CD1c-positive myeloid dendritic cell (primary cell): ENCODE measurements at regions not wholly inside any gene's neighbourhood (a gene's known extent, or its start where the extent isn't known, plus 50 kb on each side); places are given as distances from the start of the nearest gene placed in this dataset.

Experiments
- DNase-seq: peaks from one replicate; pipeline ENCODE4 v3.0.0-alpha.2; 2016; ENCODE audit errors: extremely low spot score

DNA sequence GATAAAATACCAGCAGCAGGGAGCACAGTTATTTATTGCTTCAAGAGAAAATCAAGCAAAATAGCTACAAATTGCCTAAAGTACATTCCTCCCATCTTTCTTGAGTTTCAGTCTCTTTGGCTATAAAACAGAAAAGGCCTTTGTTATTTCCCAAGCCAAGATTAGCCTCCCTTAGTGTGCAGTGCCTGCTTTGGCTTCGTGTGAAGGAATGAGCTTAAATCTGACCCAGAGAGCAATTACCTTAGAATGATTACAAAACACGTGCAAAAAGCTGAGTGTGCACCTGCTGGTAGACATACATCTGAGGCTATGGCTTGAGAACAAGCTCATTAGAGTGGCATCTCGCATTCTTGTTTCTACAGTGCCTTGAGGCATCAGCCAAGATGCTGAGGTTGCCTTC lies 250.8 kb downstream of the C4orf33 start:
- no peak for DNase-seq

DNA sequence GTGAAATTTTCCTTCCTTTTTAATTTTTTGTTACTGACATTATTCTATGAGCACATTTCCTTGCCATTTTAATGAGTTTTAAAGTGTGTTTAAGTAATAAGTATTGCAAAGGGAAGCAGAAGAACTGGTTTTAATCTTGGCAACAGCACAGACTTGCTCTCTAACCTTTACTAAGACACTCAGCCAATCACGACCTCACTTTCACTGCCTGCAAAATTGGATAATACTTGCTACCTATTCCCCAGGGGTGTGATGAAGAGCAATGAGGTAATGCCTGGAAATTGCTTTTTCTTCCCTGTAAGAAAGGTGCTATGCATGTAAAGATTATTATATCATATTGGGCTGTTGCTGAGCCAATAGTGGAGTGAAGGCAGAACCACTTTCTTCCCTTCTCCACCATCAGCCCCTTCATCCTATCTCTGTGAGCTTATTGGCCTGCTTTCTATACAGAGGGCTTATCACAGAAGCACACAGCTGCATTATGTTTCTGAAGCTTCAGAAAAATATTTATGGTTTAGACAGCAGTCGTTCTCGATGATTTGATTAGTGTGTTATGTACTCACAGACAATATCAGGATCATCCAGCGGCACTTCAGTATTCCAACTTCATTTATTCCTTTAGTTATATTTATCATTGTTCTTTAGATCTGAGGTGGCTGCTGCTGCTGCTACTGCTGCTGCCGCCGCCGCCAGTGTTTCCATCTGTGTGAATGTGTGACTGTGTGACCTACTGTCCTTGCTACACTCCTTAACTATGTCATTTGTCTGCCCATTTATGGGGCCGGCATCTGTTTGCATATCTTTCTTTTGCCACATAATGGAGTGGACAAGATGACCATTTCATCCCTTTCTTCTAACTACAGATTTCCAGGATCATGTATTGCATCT lies 255.1 kb downstream of the C4orf33 start:
- no peak for DNase-seq

DNA sequence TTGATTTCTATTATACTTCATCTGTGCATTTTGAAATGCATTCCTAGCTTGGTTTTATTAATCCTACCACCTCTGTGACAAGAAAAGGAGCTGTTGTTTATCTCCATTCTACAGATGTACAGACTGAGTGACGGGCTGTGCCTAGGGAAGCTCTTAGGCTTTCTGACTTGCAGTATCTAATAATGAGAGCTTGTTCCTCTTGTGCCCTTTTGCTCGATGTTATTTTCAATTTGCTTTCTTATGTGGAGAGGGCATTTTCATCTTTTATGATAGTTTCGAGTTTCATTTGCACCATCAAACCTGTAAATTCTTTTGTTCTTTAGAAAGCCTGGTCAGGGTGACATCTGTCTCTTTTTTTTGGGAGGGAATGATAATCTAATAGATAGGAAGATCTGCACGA lies 256.5 kb downstream of the C4orf33 start:
- no peak for DNase-seq

DNA sequence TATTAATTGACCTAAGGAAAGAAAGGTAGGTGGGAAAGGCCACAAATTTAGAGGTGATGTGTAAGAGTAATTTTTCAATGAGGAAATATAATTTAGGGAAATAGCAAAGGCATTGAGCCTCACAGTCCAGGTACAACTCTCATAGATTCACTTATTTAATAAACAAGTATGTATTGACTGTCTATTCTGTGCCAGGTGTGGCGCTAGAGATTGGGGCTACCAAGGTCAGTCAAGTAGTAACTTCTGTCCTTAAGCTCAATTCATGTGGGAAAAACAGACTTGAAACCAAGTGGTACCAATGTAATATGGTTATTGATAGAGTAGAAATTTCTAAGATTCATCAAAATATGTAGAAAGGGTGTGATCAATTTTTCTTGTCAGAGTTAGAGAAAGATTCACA lies 257.5 kb downstream of the C4orf33 start:
- no peak for DNase-seq

DNA sequence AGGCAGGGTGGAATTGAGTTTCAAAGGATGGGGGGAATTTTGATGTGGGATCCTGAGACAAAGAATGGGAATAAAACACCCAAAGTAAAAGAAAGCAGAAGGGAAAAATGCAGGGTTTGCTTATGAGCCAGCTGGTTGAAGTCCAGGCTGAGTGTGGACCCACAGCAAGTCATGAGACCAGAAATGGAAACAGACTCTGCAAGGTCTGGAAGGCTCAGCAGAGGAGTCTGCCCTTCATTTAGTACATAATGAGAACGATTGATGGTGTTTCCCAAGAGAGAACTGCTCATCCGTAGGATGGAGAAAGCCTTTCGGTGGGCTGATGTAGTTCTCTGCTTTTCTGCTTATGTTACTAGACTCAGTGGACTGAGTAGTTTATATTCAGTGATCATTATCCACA lies 259.1 kb downstream of the C4orf33 start:
- DNase-seq, result no peak

DNA sequence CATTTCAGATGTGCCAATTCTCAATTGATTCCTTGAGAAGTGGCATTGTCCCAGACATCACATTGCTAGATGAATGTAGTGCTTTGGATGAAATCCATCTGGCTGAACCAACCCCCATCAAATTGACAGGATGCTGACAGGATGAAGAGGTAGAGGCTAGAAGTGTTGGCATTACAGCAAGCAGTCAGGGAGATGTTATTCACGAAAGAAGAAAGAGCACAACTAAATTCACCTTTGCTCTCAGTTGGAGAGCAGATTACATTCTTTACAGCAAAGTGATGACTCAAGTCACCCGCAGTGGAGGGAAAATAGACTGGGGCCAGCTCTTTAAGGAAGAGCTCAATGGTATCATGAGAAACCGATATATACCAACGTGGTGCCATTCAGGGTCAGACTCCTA lies 259.6 kb downstream of the C4orf33 start:
- DNase-seq, result no peak

DNA sequence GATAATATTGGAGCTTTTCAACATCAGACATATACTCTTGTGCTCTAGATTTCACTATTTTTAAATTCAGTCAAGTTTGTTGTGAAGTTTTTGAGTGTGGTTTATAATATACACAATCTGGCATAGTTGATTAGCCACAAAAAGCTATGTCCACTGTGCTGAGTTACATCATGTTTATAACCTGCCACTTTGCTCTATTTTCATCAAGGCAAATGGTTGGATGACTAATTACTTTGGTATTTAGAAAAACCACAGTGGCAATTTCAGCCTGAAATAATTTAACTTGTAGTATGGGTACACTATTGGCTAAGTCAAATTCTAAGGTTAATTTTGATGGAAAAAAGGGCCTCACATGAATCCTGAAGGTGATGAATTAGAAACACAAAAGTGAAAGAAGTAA lies 262.6 kb downstream of the C4orf33 start:
- DNase-seq, result no peak

DNA sequence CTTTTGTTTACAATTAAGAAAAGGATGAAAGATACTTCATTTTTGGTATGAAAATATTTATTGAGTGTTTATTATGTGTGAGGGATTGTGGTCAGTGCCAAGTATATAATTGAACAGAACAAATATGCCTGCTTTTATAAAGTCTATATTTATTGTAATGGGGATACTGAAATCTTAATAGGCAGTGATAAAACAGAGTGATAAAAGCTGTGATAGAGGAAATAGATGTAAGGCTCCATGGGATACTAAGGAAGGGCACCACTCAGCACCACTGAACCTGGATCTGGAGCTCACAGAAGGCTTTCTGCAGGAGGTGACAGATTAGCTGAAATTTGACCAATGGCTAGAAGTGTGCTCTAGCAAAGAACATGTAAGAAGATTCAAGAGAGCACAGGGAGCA lies 263.5 kb downstream of the C4orf33 start:
- no peak for DNase-seq

DNA sequence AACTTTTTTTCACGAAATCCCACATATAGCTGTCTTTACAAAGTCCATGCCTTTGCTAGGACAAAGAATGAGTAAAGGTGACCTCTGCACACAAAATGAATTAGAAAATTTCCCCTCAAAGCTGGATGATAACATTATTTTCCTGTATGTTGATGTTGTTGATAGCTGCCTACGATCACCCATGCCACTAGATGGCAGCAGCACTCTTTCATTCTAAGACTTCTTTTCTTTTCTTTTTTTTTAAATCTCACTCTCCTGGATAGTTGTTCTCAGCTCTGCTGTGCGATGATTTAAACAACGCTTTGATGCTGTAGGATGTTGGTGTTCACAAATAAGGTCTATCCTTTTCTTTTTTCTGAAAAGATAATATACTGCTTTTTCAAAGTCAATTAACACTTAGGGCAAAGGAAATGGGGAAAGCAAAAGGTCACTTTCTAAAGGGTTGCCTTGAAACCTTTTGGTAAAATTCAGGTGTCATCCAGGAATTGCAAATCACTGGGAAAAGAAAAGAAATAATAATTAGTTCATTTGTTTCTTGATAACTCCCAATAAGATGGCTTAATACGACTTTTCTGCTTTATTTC lies 266.8 kb downstream of the C4orf33 start:
- DNase-seq, result peak; percentile 63

DNA sequence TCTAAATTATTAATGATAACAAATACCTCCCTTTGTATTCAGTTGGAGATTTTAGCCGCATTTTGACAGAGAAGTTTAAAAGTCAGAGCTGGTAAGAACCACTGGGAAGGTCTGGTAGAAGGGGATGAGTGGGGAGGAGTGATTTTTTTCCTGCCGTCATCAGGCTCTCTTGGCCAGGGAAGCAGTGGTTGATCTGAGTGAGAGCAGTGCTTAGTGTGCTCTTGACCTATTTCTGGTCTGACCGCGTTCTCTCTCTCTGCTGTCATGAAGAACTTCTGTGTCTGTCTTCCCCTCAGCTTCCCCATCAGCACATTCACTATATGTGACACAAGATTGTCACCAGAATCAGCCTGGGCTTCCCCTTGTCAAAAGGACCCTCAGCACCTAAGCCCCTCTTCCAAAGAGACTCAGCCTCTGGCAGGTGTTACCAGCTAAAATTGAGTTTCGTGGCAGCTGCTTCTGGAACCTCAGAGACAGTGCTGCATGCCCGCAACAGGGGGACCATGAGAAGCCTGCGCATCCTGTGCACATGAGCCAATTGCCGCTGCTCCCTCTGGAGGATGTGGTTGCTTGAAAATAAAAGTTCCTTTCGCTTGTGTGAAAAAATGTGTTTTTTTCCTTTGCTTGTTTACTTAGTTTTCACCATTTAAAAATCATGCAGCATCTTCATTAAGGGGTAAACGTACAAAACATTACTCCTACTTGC lies 268.9 kb downstream of the C4orf33 start:
- no peak for DNase-seq

DNA sequence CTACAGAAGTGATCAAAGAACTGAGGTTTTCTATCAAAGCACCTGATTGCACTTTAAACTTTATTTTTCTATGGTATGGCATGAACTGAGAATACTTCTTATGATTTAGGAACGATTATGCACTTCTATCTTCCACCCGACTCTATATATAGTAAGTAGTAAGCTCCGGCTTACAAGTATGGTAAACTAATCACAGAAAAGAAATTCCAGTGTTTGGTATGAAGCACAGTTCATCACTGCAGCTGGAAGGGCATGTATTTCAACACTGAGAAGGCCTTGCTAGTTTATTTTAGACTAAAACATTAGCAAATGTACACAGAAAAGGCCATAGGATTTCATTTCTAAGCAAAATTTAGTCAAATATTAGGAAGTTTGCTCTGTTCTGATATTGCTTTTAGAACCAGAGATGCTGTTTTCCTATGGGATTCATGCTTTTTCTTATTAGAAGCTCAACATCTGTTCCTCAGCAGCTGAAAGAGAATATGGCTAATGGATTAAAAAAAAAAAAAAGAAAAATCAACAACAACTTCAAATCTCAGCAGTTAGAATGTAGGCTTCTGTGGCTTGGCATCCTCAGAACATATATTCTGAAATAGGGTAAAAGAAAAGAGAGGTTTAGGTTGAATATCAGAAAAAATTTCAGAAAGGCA lies 273.5 kb downstream of the C4orf33 start:
- DNase-seq, result no peak

DNA sequence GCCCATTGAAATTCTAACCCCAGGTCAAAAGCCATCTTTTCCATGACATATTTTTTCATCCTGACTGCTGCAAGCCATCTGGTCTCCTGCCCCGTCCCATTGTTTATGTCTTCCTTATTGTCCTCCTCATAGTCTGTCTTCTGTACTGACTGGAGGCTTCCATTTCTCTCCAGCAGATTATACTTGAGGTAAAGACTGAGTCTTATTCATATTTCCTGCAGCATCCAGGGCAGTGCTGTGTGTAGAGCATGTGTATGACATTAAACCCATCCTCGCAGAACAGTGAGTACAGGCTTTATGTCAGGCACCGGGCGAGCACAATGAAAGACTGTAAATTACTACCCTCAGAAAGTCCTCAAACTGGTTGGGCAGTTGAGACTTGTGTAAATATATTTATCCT lies 275.1 kb downstream of the C4orf33 start:
- DNase-seq, result no peak

DNA sequence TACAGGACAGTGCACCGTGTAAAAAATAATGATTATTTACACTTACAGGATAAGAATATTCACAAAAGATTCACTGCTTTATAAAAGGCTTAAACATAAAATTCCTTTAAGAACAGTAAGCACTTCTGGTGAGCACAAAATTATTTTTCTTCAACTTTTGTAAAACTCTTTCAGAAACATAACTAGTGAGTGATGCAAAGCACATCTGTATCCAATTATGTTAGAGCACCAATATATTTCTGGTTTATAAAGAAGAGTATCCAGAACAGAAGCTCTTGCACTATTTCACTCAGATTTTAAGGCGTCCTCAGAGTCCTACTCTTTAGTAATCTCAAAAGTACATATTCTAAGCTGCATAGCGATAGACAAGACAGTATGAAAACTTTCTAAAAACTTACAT lies 276.0 kb downstream of the C4orf33 start:
- DNase-seq, result no peak

DNA sequence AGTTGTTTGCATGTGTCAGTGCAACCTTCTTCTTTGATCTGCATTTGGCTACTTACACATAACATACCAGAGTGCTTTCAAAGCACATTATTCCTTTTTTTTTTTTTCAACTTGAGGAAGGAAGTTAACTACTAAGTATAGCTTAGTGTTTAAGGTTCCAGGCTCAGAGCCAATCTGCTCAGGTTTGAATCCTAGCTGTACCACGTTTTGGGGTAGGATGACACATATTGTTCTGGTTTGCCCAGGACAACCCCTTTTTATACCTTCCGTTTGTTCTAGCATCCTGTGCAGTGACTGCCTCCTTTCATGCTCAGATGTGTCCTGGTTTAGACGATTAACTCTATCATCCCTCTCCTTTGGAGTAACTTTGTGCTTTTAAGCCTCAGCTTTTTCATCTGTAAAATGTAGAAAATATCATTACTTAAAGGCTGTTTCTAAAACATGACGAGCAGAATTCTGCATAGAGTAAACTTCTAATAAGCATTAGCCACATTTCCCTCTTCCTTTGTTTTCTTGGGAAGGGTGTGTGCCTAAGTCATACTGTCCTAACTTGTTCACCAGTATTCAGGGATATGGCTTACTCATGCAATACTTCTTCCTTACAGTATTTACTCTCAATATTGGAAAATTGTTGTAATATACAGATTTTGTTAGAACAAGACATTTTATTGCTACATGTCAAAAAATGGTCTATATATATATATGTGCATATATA lies 281.3 kb downstream of the C4orf33 start:
- DNase-seq, result no peak

DNA sequence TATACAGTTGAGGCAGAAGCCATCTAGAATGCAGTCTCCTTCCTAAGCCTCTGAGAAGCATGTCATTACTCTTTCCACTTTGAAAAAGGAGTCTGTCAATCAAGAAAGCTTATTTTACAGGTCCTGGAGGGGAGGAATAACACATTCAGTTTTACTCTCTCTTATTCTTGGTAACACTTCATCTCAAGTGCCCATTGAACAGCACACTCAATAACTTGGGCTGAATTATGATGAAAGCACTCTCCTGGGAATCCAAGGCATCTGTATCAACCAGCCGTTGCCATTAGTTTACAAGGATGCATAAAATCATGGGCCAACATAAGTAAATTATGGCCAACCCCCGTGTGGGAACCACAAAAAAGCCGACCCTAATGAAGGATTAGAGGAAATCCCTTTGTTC lies 282.4 kb downstream of the C4orf33 start:
- no peak for DNase-seq

DNA sequence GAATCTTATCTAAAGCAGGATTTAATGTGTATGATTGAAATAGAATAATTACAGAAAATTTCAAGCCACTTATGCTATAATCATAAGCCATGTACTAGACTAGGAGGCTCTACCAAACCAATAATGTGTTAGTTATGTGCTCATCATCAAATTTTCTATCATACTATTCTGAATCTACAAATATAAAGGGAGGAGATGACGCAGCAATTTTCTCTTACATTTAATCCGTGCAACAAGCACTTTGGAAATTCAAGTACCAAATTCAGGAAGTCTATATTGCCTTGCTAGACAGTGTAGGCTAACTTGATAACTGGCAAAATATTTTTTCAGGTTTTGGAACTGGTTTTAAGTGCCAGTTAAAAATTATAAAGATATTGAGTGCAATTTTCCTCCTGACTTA lies 283.5 kb downstream of the C4orf33 start:
- DNase-seq, result no peak

DNA sequence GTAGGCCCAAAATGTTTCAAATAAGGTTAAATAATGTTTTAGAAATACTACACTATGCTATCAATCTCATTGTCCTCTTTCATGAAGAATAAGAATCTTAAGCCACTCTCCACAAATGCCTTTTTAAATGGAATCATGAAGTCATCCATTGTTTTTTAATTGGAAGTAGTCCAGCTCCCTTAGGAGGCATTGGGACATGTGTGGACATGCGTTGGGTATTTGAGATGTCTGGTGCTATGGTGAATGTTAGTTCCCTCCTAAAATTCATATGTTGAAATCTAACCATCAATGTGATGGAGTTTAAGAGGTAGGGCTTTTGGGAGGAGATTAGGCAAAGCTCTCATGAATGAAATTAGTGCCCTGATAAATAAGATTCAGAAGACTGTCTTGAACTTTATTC lies 289.0 kb downstream of the C4orf33 start:
- no peak for DNase-seq

DNA sequence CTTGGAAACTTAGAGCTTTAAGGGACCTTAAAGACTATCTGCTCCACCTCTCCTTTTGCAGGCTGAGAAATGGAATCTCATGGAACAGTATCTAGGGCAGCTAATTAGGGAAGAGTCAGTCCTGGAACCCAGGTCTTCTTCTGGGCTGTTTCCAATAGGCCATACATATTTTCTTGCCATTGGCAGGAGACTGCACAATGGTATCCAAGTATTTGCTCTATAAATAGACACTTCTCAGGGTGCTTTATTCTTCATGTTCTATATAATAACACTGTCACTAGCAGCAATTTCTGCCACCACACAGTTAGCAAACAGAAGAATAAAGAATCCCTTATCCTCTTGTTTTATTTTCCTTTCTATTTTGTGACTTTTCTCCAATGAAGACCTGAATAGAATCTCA lies 291.7 kb downstream of the C4orf33 start:
- no peak for DNase-seq

DNA sequence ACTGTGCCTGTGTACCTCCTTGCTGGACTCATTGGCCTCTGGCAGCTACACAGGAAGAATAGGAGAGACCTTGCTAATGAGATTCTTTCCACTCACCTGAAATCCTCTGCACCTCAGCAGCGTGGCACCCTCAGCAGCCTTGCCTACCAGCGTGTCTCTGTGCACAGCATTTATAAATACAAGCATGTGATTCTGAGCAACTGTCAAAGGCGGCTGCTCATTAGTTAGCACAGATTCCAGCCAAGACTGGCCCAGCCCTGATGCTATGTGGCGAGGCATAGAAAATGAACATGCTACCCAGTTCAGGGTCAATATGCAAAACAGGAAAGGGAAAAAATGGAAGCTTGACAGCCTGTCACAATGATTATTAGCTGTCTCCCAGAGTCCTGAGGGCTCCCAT lies 298.0 kb downstream of the C4orf33 start:
- no peak for DNase-seq

DNA sequence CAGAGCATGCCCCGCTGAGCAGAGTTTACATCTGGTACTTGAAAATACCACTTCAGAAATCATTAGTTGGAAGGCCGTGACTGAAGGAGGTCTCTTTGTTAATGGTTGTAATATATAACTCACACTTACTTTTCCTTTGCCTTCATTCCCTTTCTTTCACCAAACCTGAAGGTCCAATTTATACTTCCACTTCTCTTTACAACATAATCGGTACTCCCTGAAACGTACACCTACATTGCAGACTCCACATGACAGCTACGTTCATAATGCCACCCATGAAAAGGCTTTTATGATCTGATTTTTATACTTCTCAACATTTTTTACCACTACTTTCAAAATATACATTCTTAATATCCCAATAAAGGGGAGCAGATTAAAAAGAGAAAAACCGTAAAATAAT lies 298.7 kb downstream of the C4orf33 start:
- no peak for DNase-seq

DNA sequence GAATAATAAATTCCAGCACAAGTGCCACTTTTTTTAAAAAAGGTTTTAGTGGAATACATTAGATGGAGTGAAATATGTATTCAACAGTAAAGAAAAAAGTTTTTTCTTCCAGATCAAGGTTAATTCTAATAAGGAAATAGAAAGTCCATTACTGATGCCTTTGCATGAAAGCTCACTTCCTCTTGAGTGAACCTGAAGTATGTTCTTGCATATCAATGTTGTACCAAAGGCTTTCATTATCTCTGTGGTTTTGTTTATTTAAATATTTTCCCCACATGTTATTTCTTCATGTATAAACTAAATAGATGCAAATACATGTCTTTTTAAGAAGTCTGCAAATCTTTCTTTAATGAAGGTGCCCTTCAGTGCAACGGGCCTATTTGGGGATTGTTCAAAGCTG lies 307.9 kb downstream of the C4orf33 start:
- no peak for DNase-seq

DNA sequence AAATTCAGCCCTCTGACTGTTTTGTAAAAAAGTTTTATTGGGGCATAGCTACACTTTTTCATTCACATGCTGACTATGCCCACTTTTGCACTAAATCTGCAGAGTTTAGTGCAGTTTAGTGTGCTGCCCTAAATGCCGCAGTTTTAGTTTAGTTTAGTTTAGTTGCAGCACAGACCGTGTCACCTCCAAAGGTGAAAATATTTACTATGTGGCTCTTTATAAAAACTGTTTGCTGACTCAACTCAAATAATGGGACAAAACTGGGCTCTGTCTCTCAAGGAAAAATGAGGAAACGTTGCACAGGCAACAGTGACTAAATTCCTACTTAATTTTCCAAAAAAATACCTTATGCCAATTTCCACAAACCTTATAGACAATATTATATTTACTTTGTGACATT lies 314.2 kb downstream of the C4orf33 start:
- DNase-seq, result no peak
